NOMO-1 treated with dmso at 0.1 percent for 144 hours (cell line): ENCODE measurements at regions not wholly inside any gene's neighbourhood (a gene's known extent, or its start where the extent isn't known, plus 50 kb on each side); places are given as distances from the start of the nearest gene placed in this dataset.

Experiments
- DNase-seq: peaks from one replicate; lab custom pipeline; 2025; ENCODE audit not compliant: unreplicated experiment; lab: John Stamatoyannopoulos, UW

GRCh38 chr10:89829262-89829886, 128.0 kb downstream of the KIF20B start:
- no peak for DNase-seq

- DNase-seq = peak; percentile 36
These were observed 128.5 kb downstream of the KIF20B start for GRCh38 chr10:89829887-89830269.

- DNase-seq = no peak
These were observed 129.2 kb downstream of the KIF20B start for GRCh38 chr10:89830624-89831023.

GRCh38 chr10:89836840-89837164, 135.4 kb downstream of the KIF20B start:
- DNase-seq = no peak

- peak; percentile 15 for DNase-seq
These were observed 136.0 kb downstream of the KIF20B start for GRCh38 chr10:89837165-89838043.

- no peak for DNase-seq
These were observed 136.7 kb downstream of the KIF20B start for GRCh38 chr10:89838044-89838615.

GRCh38 chr10:89845541-89846280, 144.3 kb downstream of the KIF20B start:
- no peak for DNase-seq

GRCh38 chr10:89846281-89846630, 144.9 kb downstream of the KIF20B start:
- peak; percentile 4 for DNase-seq

- no peak for DNase-seq
These were observed 145.4 kb downstream of the KIF20B start for GRCh38 chr10:89846786-89847185.

GRCh38 chr10:89852872-89853271, 151.5 kb downstream of the KIF20B start:
- DNase-seq = no peak

GRCh38 chr10:89853781-89854191, 152.4 kb downstream of the KIF20B start:
- no peak for DNase-seq

GRCh38 chr10:89857431-89858042, 156.1 kb downstream of the KIF20B start:
- DNase-seq = no peak

GRCh38 chr10:89861199-89861573, 159.8 kb downstream of the KIF20B start:
- no peak for DNase-seq

- DNase-seq = peak; percentile 77
These were observed 160.4 kb downstream of the KIF20B start for GRCh38 chr10:89861584-89862301.

- DNase-seq = no peak
These were observed 166.6 kb downstream of the KIF20B start for GRCh38 chr10:89867964-89868363.

- no peak for DNase-seq
These were observed 167.8 kb downstream of the KIF20B start for GRCh38 chr10:89869180-89869579.

- no peak for DNase-seq
These were observed 168.3 kb downstream of the KIF20B start for GRCh38 chr10:89869592-89870156.

GRCh38 chr10:89870936-89871335, 169.5 kb downstream of the KIF20B start:
- DNase-seq = no peak

- no peak for DNase-seq
These were observed 171.7 kb downstream of the KIF20B start for GRCh38 chr10:89873055-89873454.

GRCh38 chr10:89875557-89875956, 174.2 kb downstream of the KIF20B start:
- DNase-seq = no peak
